ENCODE measurements at regions not wholly inside any gene's neighbourhood (a gene's known extent, or its start where the extent isn't known, plus 50 kb on each side); places are given as distances from the start of the nearest gene placed in this dataset.

GRCh38 chr10:121098751-121099150 lies 247.6 kb downstream of the WDR11 start:
- in situ Hi-C loops (cut with HindIII; ENCODE audit: low pct_ligation_motif_present, low sequenced_read_pairs): no loop called here
- Histone ChIP-seq H3K27me3 (replicated peaks) (no peaks in the 10 kb centered on the region), H3K27ac (no peak overlapping the region), H3K4me3 (ENCODE audit: low read depth, low read length) (no peak overlapping the region), H3K36me3 (replicated peaks) (no peaks in the 10 kb centered on the region)
- no peak for TF ChIP-seq CTCF (IDR thresholded peaks at IDR 0.05; ENCODE audit: low read depth, low read length, missing control alignments)
- no peak for DNase-seq

DNA sequence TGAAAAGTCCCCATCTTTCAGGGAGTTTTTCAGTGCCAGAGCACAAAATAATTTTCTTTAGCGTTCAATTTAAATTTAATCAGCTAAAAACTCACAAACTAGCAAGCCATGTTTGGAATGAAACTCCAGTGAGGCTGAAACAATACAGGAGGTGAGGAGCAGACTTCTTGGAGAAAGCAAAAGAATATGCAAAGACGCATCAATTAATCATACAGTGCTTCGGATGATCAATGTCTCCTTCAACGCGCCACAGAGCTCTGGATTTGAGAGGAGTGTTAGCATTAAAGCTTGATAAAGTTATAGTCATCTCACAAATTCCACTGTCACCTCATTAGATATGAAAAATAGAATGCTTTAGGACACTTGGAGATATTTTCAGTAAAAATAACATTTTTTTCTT lies 248.0 kb downstream of the WDR11 start:
- no peak overlapping the region for H3K4me3 ChIP-seq (ENCODE audit: low read depth, low read length)

DNA sequence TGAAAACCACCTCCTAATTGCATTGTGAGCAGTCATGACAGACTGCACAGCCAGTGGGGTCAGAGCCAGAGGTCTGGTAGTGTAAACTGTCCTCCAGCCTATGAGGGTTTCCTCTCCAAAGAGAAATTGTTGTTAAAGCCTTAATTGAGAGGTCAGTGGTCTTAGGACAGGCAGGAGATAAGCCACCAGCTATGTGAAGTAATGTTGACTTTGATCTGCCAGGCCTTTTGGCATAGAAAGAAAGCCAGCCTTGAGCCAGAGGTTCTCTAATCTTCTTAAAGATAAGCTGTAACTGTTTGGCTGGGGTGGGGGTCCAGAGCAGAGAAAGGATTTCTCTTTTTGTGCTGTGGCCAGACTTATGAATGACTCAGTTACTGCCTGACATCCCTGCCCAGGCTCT lies 248.4 kb downstream of the WDR11 start:
- in situ Hi-C loops (cut with HindIII; ENCODE audit: low pct_ligation_motif_present, low sequenced_read_pairs): no loop called here
- H3K4me3 ChIP-seq (ENCODE audit: low read depth, low read length): no peak overlapping the region
- DNase-seq: no peak
- no peak for TF ChIP-seq CTCF (IDR thresholded peaks at IDR 0.05; ENCODE audit: low read depth, low read length, missing control alignments)
- no peak overlapping the region for H3K27ac ChIP-seq
- H3K27me3 ChIP-seq (replicated peaks): no peaks in the 10 kb centered on the region
- H3K36me3 ChIP-seq (replicated peaks): no peaks in the 10 kb centered on the region

More for the DNA sequence above, 248.0 kb downstream of the WDR11 start:
- no peaks in the 10 kb centered on the region for H3K36me3 ChIP-seq (replicated peaks)
- DNase-seq: no peak
- no peak for TF ChIP-seq CTCF (IDR thresholded peaks at IDR 0.05; ENCODE audit: low read depth, low read length, missing control alignments)
- no peak overlapping the region for H3K27ac ChIP-seq
- in situ Hi-C loops (cut with HindIII; ENCODE audit: low pct_ligation_motif_present, low sequenced_read_pairs): no loop called here
- H3K27me3 ChIP-seq (replicated peaks): no peaks in the 10 kb centered on the region

GRCh38 chr10:121101561-121101960 lies 250.4 kb downstream of the WDR11 start:
- in situ Hi-C loops (cut with HindIII; ENCODE audit: low pct_ligation_motif_present, low sequenced_read_pairs): no loop called here
- no peak for DNase-seq
- no peaks in the 10 kb centered on the region for H3K27me3 ChIP-seq (replicated peaks)
- no peaks in the 10 kb centered on the region for H3K36me3 ChIP-seq (replicated peaks)
- TF ChIP-seq CTCF (IDR thresholded peaks at IDR 0.05; ENCODE audit: low read depth, low read length, missing control alignments): no peak
- no peak overlapping the region for H3K27ac ChIP-seq
- no peak overlapping the region for H3K4me3 ChIP-seq (ENCODE audit: low read depth, low read length)

DNA sequence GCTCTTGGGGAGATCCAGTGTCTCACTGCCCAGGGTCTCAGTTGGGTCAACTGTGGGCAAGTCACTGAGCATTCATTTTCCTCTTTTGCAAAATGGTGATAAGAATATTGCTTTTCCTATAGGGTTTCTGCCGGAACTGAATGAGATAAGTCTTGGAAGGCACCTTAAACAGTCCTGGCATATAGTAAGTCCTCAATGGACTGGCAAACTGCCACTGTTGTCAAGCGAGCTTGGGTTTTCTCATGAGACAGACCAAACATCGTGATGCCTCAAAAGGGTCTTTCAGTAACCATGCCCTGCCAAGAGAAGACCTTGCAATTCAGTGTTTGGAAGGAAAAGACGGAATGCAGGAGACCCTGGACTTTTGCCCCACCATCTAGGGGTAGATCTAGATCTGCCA lies 251.5 kb downstream of the WDR11 start:
- H3K27me3 ChIP-seq (replicated peaks): no peaks in the 10 kb centered on the region
- in situ Hi-C loops (cut with HindIII; ENCODE audit: low pct_ligation_motif_present, low sequenced_read_pairs): no loop called here
- H3K4me3 ChIP-seq (ENCODE audit: low read depth, low read length): no peak overlapping the region
- no peaks in the 10 kb centered on the region for H3K36me3 ChIP-seq (replicated peaks)
- H3K27ac ChIP-seq: no peak overlapping the region
- no peak for DNase-seq
- no peak for TF ChIP-seq CTCF (IDR thresholded peaks at IDR 0.05; ENCODE audit: low read depth, low read length, missing control alignments)

GRCh38 chr10:121104476-121105111 lies 253.4 kb downstream of the WDR11 start:
- Histone ChIP-seq H3K36me3 (replicated peaks) (no peaks in the 10 kb centered on the region), H3K27me3 (replicated peaks) (no peaks in the 10 kb centered on the region), H3K4me3 (ENCODE audit: low read depth, low read length) (no peak overlapping the region), H3K27ac (no peak overlapping the region)
- in situ Hi-C loops (cut with HindIII; ENCODE audit: low pct_ligation_motif_present, low sequenced_read_pairs): no loop called here
- no peak for DNase-seq
- TF ChIP-seq CTCF (IDR thresholded peaks at IDR 0.05; ENCODE audit: low read depth, low read length, missing control alignments): no peak
